ENCODE measurements at regions not wholly inside any gene's neighbourhood (a gene's known extent, or its start where the extent isn't known, plus 50 kb on each side); places are given as distances from the start of the nearest gene placed in this dataset.
A peak's percentile ranks its signal among the peaks of the same experiment; 100 is the strongest.

- no peak for DNase-seq
These were observed 55.1 kb upstream of the SLC25A26 start for GRCh38 chr3:66165660-66166059.

GRCh38 chr3:66164155-66164554 is 56.6 kb upstream of the SLC25A26 start:
- no peak for DNase-seq

- DNase-seq = no peak
These were observed 57.6 kb upstream of the SLC25A26 start for GRCh38 chr3:66163222-66163621.

- DNase-seq = no peak
These were observed 58.0 kb upstream of the SLC25A26 start for GRCh38 chr3:66162766-66163165.

GRCh38 chr3:66158933-66159683 is 61.7 kb upstream of the SLC25A26 start:
- DNase-seq = no peak

GRCh38 chr3:66154444-66154861 is 66.3 kb upstream of the SLC25A26 start:
- no peak for DNase-seq

- no peak for DNase-seq
These were observed 67.0 kb upstream of the SLC25A26 start for GRCh38 chr3:66153481-66154443.

GRCh38 chr3:66152336-66152735 is 68.5 kb upstream of the SLC25A26 start:
- DNase-seq = no peak

- no peak for DNase-seq
These were observed 69.8 kb upstream of the SLC25A26 start for GRCh38 chr3:66150977-66151376.

- DNase-seq = no peak
These were observed 71.5 kb upstream of the SLC25A26 start for GRCh38 chr3:66149269-66149668.

GRCh38 chr3:66145408-66145733 is 75.4 kb upstream of the SLC25A26 start:
- DNase-seq = no peak

GRCh38 chr3:66144568-66145407 is 76.0 kb upstream of the SLC25A26 start:
- DNase-seq = no peak

GRCh38 chr3:66142079-66142478 is 78.7 kb upstream of the SLC25A26 start:
- no peak for DNase-seq

- DNase-seq = no peak
These were observed 79.9 kb upstream of the SLC25A26 start for GRCh38 chr3:66140743-66141372.

- DNase-seq = no peak
These were observed 80.7 kb upstream of the SLC25A26 start for GRCh38 chr3:66140106-66140505.

- no peak for DNase-seq
These were observed 81.4 kb upstream of the SLC25A26 start for GRCh38 chr3:66139415-66139814.

- DNase-seq = peak; percentile 24
These were observed 82.2 kb upstream of the SLC25A26 start for GRCh38 chr3:66138336-66139313.

GRCh38 chr3:66136597-66136996 is 84.2 kb upstream of the SLC25A26 start:
- no peak for DNase-seq

- no peak for DNase-seq
These were observed 86.9 kb upstream of the SLC25A26 start for GRCh38 chr3:66133853-66134445.

- no peak for DNase-seq
These were observed 87.6 kb upstream of the SLC25A26 start for GRCh38 chr3:66133050-66133757.
